ENCODE measurements at regions not wholly inside any gene's neighbourhood (a gene's known extent, or its start where the extent isn't known, plus 50 kb on each side); places are given as distances from the start of the nearest gene placed in this dataset.
"Not testable (repeated sequence)": the region's sequence is repeated elsewhere in the genome, so short reads cannot be mapped to it uniquely, and the experiment has no call there.

GRCh38 chrX:121307449-121307848 is 260.0 kb downstream of the GLUD2 start:
- no peak for DNase-seq

- no peak for DNase-seq
These were observed 260.9 kb downstream of the GLUD2 start for GRCh38 chrX:121308276-121308805.

GRCh38 chrX:121310820-121311219 is 263.4 kb downstream of the GLUD2 start:
- no peak for DNase-seq

GRCh38 chrX:121320441-121320840 is 273.0 kb downstream of the GLUD2 start:
- DNase-seq: no peak

GRCh38 chrX:121322159-121322558 is 274.7 kb downstream of the GLUD2 start:
- DNase-seq: no peak

GRCh38 chrX:121323337-121323736 is 275.9 kb downstream of the GLUD2 start:
- no peak for DNase-seq

GRCh38 chrX:121333942-121334341 is 286.5 kb downstream of the GLUD2 start:
- no peak for DNase-seq

GRCh38 chrX:121336831-121337421 is 289.5 kb downstream of the GLUD2 start:
- DNase-seq: no peak

GRCh38 chrX:121337816-121338215 is 290.4 kb downstream of the GLUD2 start:
- no peak for DNase-seq

GRCh38 chrX:121349263-121349662 is 301.9 kb downstream of the GLUD2 start:
- no peak for DNase-seq

GRCh38 chrX:121356139-121356849 is 308.9 kb downstream of the GLUD2 start:
- no peak for DNase-seq

GRCh38 chrX:121356850-121357171 is 309.4 kb downstream of the GLUD2 start:
- no peak for DNase-seq

GRCh38 chrX:121360280-121360679 is 312.9 kb downstream of the GLUD2 start:
- no peak for DNase-seq

- no peak for DNase-seq
These were observed 318.3 kb downstream of the GLUD2 start for GRCh38 chrX:121365572-121366161.

GRCh38 chrX:121374471-121374870 is 327.1 kb downstream of the GLUD2 start:
- no peak for DNase-seq

- not testable (repeated sequence) for DNase-seq
These were observed 334.5 kb downstream of the GLUD2 start for GRCh38 chrX:121381915-121382314.

- no peak for DNase-seq
These were observed 342.7 kb downstream of the GLUD2 start for GRCh38 chrX:121389976-121390714.

- no peak for DNase-seq
These were observed 358.4 kb downstream of the GLUD2 start for GRCh38 chrX:121405826-121406225.

- DNase-seq: no peak
These were observed 360.2 kb downstream of the GLUD2 start for GRCh38 chrX:121407627-121408026.

- not testable (repeated sequence) for DNase-seq
These were observed 384.1 kb downstream of the GLUD2 start for GRCh38 chrX:121431514-121431913.

GRCh38 chrX:121433289-121433688 is 385.9 kb downstream of the GLUD2 start:
- no peak for DNase-seq

GRCh38 chrX:121437666-121438065 is 390.3 kb downstream of the GLUD2 start:
- DNase-seq: not testable (repeated sequence)

GRCh38 chrX:121455890-121456289 is 408.5 kb downstream of the GLUD2 start:
- no peak for DNase-seq

GRCh38 chrX:121456315-121456714 is 408.9 kb downstream of the GLUD2 start:
- DNase-seq: no peak
